MG63 (cell line): ENCODE measurements at regions not wholly inside any gene's neighbourhood (a gene's known extent, or its start where the extent isn't known, plus 50 kb on each side); places are given as distances from the start of the nearest gene placed in this dataset.
"Not testable (repeated sequence)": the region's sequence is repeated elsewhere in the genome, so short reads cannot be mapped to it uniquely, and the experiment has no call there.

ENCODE experiments used
- DNase-seq: peaks from one replicate; pipeline ENCODE4 v3.0.0-alpha.2; 2020
- H3K27me3 ChIP-seq: fragments of 250-450 bp; sonication (Bioruptor Pico); 2 replicates; pipeline ENCODE4 v1.5.1; 2020; ENCODE audit warnings: mild to moderate bottlenecking, moderate library complexity
- H3K36me3 ChIP-seq: fragments of 250-450 bp; sonication (Bioruptor Pico); 2 replicates; pipeline ENCODE4 v1.5.1; 2020; ENCODE audit warnings: mild to moderate bottlenecking, moderate library complexity
- H3K4me3 ChIP-seq: fragments of 250-450 bp; sonication (Bioruptor Pico); 2 replicates; pipeline ENCODE4 v1.5.1; 2020; ENCODE audit warnings: mild to moderate bottlenecking, moderate library complexity
- H3K9me3 ChIP-seq: fragments of 250-450 bp; sonication (Bioruptor Pico); 2 replicates; pipeline ENCODE4 v1.5.1; 2020; ENCODE audit warnings: mild to moderate bottlenecking, moderate library complexity

DNA sequence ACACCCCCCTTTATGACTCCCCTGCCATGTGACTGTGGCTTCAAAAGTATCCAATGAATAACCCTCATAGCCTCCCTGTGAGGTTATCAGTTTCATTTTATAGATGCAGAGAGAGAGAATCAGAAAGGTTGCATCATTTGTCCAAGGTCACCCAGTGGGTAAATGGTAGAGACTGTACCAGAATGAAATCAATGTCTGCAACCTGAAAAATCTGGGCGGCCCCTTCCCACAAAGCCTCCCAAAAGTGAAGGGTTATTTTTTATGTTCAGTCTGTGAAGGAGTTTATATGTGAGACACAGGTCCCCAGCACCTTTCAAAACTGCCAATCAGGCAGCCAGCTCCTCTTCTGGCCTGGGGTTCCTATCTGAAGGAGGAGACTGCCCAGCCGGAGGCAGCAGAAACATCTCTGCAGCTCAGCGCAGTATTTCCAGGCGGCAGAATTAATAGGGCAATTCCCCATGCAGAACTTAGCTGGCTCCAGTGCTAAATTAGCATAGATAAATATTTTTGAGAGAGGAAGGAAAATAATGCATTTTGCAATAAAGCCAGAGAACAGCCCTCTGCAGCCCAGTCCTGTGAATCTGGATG, 130.8 kb upstream of the PRR20G start:
- DNase-seq, result no peak
- H3K36me3 ChIP-seq, result no peaks in the 10 kb centered on the region
- no peak overlapping the region for H3K4me3 ChIP-seq
- no peaks in the 10 kb centered on the region for H3K9me3 ChIP-seq
- H3K27me3 ChIP-seq, result peaks cover 38% of the 10 kb centered on the region

GRCh38 chr3:127417709-127418559, 130.1 kb upstream of the PRR20G start:
- Histone ChIP-seq H3K27me3 (peaks cover 38% of the 10 kb centered on the region), H3K9me3 (no peaks in the 10 kb centered on the region), H3K36me3 (no peaks in the 10 kb centered on the region), H3K4me3 (no peak overlapping the region)
- no peak for DNase-seq

- H3K27me3 ChIP-seq, result peaks cover 38% of the 10 kb centered on the region
- no peak overlapping the region for H3K4me3 ChIP-seq
- H3K9me3 ChIP-seq, result no peaks in the 10 kb centered on the region
- DNase-seq, result no peak
- no peaks in the 10 kb centered on the region for H3K36me3 ChIP-seq
Measured at GRCh38 chr3:127413871-127414270, 126.0 kb upstream of the PRR20G start.

DNA sequence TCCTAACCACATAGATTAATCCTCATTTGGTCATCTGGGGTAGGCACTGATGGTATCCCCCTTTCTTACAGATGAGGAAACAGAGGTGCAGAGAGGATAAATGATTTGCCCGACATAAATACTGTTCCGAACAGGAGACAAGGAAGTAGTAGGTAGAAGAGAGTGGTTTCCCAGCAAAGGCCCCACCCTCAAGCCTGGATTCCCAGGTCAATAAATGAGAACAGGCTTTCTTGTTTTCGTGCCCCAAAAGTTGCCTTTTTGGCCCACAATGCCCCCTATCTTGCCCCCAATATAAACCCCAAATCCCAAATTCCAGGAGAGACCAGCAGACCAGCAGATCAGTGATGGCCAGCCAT, 125.5 kb upstream of the PRR20G start:
- DNase-seq, result no peak
- no peak overlapping the region for H3K4me3 ChIP-seq
- H3K27me3 ChIP-seq, result peaks cover 33% of the 10 kb centered on the region
- no peaks in the 10 kb centered on the region for H3K9me3 ChIP-seq
- H3K36me3 ChIP-seq, result no peaks in the 10 kb centered on the region

DNA sequence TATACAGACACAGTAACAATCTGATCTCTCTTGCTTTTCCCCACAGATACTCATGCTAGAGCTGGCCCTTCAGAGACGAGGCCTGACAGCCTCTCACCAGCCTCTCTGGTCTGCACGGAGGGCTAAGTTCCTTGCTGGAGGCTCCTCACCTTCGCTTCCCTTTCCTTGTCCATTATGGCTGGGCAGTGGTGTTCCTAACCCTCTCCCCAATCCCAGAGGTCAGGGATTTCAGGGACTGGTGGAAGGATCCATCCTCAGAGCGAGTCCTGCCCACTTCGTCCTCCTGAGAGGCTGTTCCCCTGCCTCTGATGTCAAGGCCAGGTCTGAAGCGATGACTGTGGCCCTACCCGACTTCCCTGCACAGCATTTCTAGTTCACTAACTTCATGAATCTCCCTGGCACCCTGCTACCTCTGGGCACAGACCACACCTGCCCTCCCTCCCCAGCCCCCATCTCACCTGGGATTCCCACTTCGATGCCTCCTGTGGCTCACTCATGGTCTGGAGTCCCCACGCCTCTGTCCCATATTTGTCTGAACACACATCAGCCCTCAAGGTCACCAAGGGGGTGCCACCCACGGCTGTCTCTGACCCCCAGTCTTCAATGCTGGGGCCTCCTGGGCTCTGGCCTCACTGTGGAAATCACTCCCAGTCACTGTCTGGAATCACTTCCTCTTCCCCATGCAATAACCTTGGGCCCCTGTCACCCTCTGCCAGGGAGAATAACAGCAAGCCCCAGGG, 124.9 kb upstream of the PRR20G start:
- no peak overlapping the region for H3K4me3 ChIP-seq
- H3K36me3 ChIP-seq, result no peaks in the 10 kb centered on the region
- H3K27me3 ChIP-seq, result peaks cover 30% of the 10 kb centered on the region
- H3K9me3 ChIP-seq, result no peaks in the 10 kb centered on the region
- DNase-seq, result no peak

- not testable (repeated sequence) for H3K9me3 ChIP-seq, H3K4me3 ChIP-seq, DNase-seq, H3K36me3 ChIP-seq
- H3K27me3 ChIP-seq, result peaks cover 21% of the 10 kb centered on the region
Measured at GRCh38 chr3:127411875-127412274, 124.0 kb upstream of the PRR20G start.

GRCh38 chr3:127411083-127411727, 123.4 kb upstream of the PRR20G start:
- peaks cover 16% of the 10 kb centered on the region for H3K27me3 ChIP-seq
- no peak overlapping the region for H3K4me3 ChIP-seq
- H3K36me3 ChIP-seq, result no peaks in the 10 kb centered on the region
- DNase-seq, result no peak
- no peaks in the 10 kb centered on the region for H3K9me3 ChIP-seq

- Histone ChIP-seq H3K9me3 (no peaks in the 10 kb centered on the region), H3K27me3 (peaks cover 13% of the 10 kb centered on the region), H3K4me3 (no peak overlapping the region), H3K36me3 (no peaks in the 10 kb centered on the region)
- no peak for DNase-seq
Measured at GRCh38 chr3:127410678-127411077, 122.8 kb upstream of the PRR20G start.

- Histone ChIP-seq H3K27me3 (peaks cover 9% of the 10 kb centered on the region), H3K9me3 (no peaks in the 10 kb centered on the region), H3K4me3 (no peak overlapping the region), H3K36me3 (no peaks in the 10 kb centered on the region)
- no peak for DNase-seq
Measured at GRCh38 chr3:127410137-127410488, 122.3 kb upstream of the PRR20G start.

GRCh38 chr3:127409421-127410136, 121.7 kb upstream of the PRR20G start:
- DNase-seq, result no peak
- Histone ChIP-seq H3K36me3 (no peaks in the 10 kb centered on the region), H3K27me3 (peaks cover 5% of the 10 kb centered on the region; the same call in 1 of the 2 replicates)

GRCh38 chr3:127408684-127409420, 121.0 kb upstream of the PRR20G start:
- no peaks in the 10 kb centered on the region for H3K36me3 ChIP-seq
- no peak overlapping the region for H3K4me3 ChIP-seq
- no peaks in the 10 kb centered on the region; the same call in 1 of the 2 replicates for H3K27me3 ChIP-seq
- no peak for DNase-seq
- no peaks in the 10 kb centered on the region for H3K9me3 ChIP-seq

More at GRCh38 chr3:127409421-127410136, 121.7 kb upstream of the PRR20G start:
- no peaks in the 10 kb centered on the region for H3K9me3 ChIP-seq
- no peak overlapping the region for H3K4me3 ChIP-seq

GRCh38 chr3:127408022-127408683, 120.3 kb upstream of the PRR20G start:
- DNase-seq, result no peak
- no peaks in the 10 kb centered on the region for H3K36me3 ChIP-seq
- H3K27me3 ChIP-seq, result no peaks in the 10 kb centered on the region
- no peak overlapping the region for H3K4me3 ChIP-seq
- no peaks in the 10 kb centered on the region for H3K9me3 ChIP-seq

- no peak for DNase-seq
- no peaks in the 10 kb centered on the region for H3K9me3 ChIP-seq
- no peaks in the 10 kb centered on the region for H3K27me3 ChIP-seq
Measured at GRCh38 chr3:127407026-127407939, 119.4 kb upstream of the PRR20G start.

GRCh38 chr3:127406309-127407025, 118.6 kb upstream of the PRR20G start:
- Histone ChIP-seq H3K36me3 (no peaks in the 10 kb centered on the region), H3K27me3 (no peaks in the 10 kb centered on the region), H3K4me3 (no peak overlapping the region), H3K9me3 (no peaks in the 10 kb centered on the region)
- peak; percentile 18 for DNase-seq

More at GRCh38 chr3:127407026-127407939, 119.4 kb upstream of the PRR20G start:
- Histone ChIP-seq H3K4me3 (no peak overlapping the region), H3K36me3 (no peaks in the 10 kb centered on the region)
